Fibroblast of lung (primary cell): ENCODE measurements at regions not wholly inside any gene's neighbourhood (a gene's known extent, or its start where the extent isn't known, plus 50 kb on each side); places are given as distances from the start of the nearest gene placed in this dataset.
A peak's percentile ranks its signal among the peaks of the same experiment; 100 is the strongest.

Source experiments
- DNase-seq, 2 donors: peaks; one replicate each; pipeline versions ENCODE4 v3.0.0 to v3.0.0-alpha.2; 2010; ENCODE audit warnings: low read depth in 2 of 2
- H2AFZ ChIP-seq: 2 replicates; pipeline ENCODE4 v1.5.1; 2012; ENCODE audit warnings: low read length, control low read depth, inconsistent platforms
- H3K27ac ChIP-seq: 2 replicates; pipeline ENCODE4 v1.5.1; 2011; ENCODE audit warnings: low read length, control low read depth; ENCODE audit not compliant: insufficient read depth
- H3K27me3 ChIP-seq: 2 replicates; pipeline ENCODE4 v1.5.1; 2011; ENCODE audit warnings: mild to moderate bottlenecking, low read length; ENCODE audit not compliant: control insufficient read depth, insufficient read depth
- H3K36me3 ChIP-seq: 2 replicates; pipeline ENCODE4 v1.5.1; 2011; ENCODE audit warnings: low read length; ENCODE audit not compliant: control insufficient read depth, insufficient read depth
- H3K4me1 ChIP-seq: 2 replicates; pipeline ENCODE4 v1.5.1; 2011; ENCODE audit warnings: low read length; ENCODE audit not compliant: control insufficient read depth, insufficient read depth; ENCODE audit errors: extremely low read depth
- H3K4me2 ChIP-seq: 2 replicates; pipeline ENCODE4 v1.5.1; 2011; ENCODE audit warnings: low read length, control low read depth; ENCODE audit not compliant: insufficient read depth; ENCODE audit errors: extremely low read depth
- H3K4me3 ChIP-seq, 4 experiments: fragments of 200-600 bp in 1 of 4; sonication (generic) in 1 of 4; replicated peaks in 1 of 4; 2 replicates each; pipeline ENCODE4 v1.5.1; 2011 to 2016; ENCODE audit warnings: low read length in 4 of 4, low read depth in 3 of 4, mild to moderate bottlenecking in 3 of 4, control low read depth in 2 of 4, inconsistent platforms in 1 of 4, mixed read lengths in 1 of 4; ENCODE audit not compliant: insufficient read depth in 1 of 4; ENCODE audit errors: control extremely low read depth in 1 of 4
- H3K79me2 ChIP-seq: 2 replicates; pipeline ENCODE4 v1.5.1; 2012; ENCODE audit warnings: mild to moderate bottlenecking, low read length, inconsistent platforms; ENCODE audit not compliant: control insufficient read depth, insufficient read depth
- H3K9ac ChIP-seq: 2 replicates; pipeline ENCODE4 v1.5.1; 2011; ENCODE audit warnings: mild to moderate bottlenecking, low read length, control low read depth; ENCODE audit not compliant: insufficient read depth
- H3K9me3 ChIP-seq: 2 replicates; pipeline ENCODE4 v1.5.1; 2012; ENCODE audit warnings: low read depth, low read length; ENCODE audit not compliant: control insufficient read depth, insufficient read depth
- H4K20me1 ChIP-seq: 2 replicates; pipeline ENCODE4 v1.5.1; 2011; ENCODE audit warnings: low read length; ENCODE audit not compliant: control insufficient read depth, insufficient read depth; ENCODE audit errors: extremely low read depth
- EZH2 ChIP-seq: IDR thresholded peaks from 2 replicates; pipeline ENCODE4 v1.5.1; 2012; ENCODE audit warnings: low read length, control low read depth, mild to moderate bottlenecking; ENCODE audit errors: missing control alignments
- TF ChIP-seq, protein P1 (sequence below), 2 donors: IDR thresholded peaks in 1 of 2; conservative IDR thresholded peaks in 1 of 2; 1 replicate in 1 of 2; 2 replicates in 1 of 2; pipeline ENCODE4 v1.5.1; 2011 to 2012; ENCODE audit warnings: low read length in 2 of 2, control low read depth in 1 of 2, inconsistent platforms in 1 of 2, low read depth in 1 of 2, mild to moderate bottlenecking in 1 of 2

- Histone ChIP-seq H3K4me1 (no peaks in the 10 kb centered on the region), H4K20me1 (no peaks in the 10 kb centered on the region), H3K9me3 (no peaks in the 10 kb centered on the region), H2AFZ (no peak overlapping the region), H3K79me2 (no peaks in the 10 kb centered on the region), H3K27ac (no peak overlapping the region), H3K4me3 (no peak overlapping the region), H3K27me3 (no peaks in the 10 kb centered on the region), H3K4me2 (no peak overlapping the region), H3K9ac (no peak overlapping the region), H3K36me3 (no peaks in the 10 kb centered on the region)
- DNase-seq: no peak
- no peak for TF ChIP-seq EZH2
- TF ChIP-seq, protein P1, sequence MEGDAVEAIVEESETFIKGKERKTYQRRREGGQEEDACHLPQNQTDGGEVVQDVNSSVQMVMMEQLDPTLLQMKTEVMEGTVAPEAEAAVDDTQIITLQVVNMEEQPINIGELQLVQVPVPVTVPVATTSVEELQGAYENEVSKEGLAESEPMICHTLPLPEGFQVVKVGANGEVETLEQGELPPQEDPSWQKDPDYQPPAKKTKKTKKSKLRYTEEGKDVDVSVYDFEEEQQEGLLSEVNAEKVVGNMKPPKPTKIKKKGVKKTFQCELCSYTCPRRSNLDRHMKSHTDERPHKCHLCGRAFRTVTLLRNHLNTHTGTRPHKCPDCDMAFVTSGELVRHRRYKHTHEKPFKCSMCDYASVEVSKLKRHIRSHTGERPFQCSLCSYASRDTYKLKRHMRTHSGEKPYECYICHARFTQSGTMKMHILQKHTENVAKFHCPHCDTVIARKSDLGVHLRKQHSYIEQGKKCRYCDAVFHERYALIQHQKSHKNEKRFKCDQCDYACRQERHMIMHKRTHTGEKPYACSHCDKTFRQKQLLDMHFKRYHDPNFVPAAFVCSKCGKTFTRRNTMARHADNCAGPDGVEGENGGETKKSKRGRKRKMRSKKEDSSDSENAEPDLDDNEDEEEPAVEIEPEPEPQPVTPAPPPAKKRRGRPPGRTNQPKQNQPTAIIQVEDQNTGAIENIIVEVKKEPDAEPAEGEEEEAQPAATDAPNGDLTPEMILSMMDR (conservative IDR thresholded peaks at IDR 0.05 in 1 of 2, IDR thresholded peaks at IDR 0.05 in 1 of 2; ENCODE audit: low read depth in 1 of 2, low read length in 2 of 2): no peak
These were observed 204.6 kb upstream of the ALG10 start for GRCh38 chr12:33817713-33818112.

- Histone ChIP-seq H2AFZ (no peak overlapping the region), H3K4me2 (no peak overlapping the region), H3K9me3 (no peaks in the 10 kb centered on the region), H3K9ac (no peak overlapping the region), H3K27me3 (no peaks in the 10 kb centered on the region), H3K4me3 (no peak overlapping the region), H3K4me1 (no peaks in the 10 kb centered on the region), H3K27ac (no peak overlapping the region), H3K79me2 (no peaks in the 10 kb centered on the region), H4K20me1 (no peaks in the 10 kb centered on the region), H3K36me3 (no peaks in the 10 kb centered on the region)
- TF ChIP-seq EZH2: no peak
- TF ChIP-seq, protein P1 (conservative IDR thresholded peaks at IDR 0.05 in 1 of 2, IDR thresholded peaks at IDR 0.05 in 1 of 2; ENCODE audit: low read depth in 1 of 2, low read length in 2 of 2): no peak
- no peak for DNase-seq
These were observed 204.0 kb upstream of the ALG10 start for GRCh38 chr12:33818313-33818712.

DNA sequence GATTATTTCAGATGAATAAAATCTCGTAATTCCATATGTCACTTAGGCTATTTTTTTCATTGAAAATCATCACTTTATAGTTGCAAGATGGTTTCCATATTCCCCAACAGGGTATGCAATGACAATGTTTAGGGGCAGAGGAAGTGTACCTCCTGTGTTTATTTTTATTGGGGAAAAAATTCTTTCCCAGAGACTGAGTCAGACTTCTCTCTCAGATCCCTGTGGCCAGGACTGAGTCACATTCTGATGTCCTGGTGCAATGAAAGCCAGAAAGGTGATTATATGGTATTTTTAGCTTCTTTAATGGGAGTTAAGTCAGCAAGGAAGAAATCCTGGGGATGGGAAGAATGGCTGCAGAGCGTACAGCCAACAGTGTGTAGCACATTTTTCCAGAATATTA is 196.9 kb upstream of the ALG10 start:
- Histone ChIP-seq H3K4me1 (no peaks in the 10 kb centered on the region), H3K4me2 (no peak overlapping the region), H3K27me3 (no peaks in the 10 kb centered on the region), H3K36me3 (no peaks in the 10 kb centered on the region), H4K20me1 (no peaks in the 10 kb centered on the region), H3K79me2 (no peaks in the 10 kb centered on the region), H3K4me3 (no peak overlapping the region), H3K27ac (no peak overlapping the region), H3K9me3 (no peaks in the 10 kb centered on the region), H3K9ac (no peak overlapping the region), H2AFZ (no peak overlapping the region)
- TF ChIP-seq, protein P1 (conservative IDR thresholded peaks at IDR 0.05 in 1 of 2, IDR thresholded peaks at IDR 0.05 in 1 of 2; ENCODE audit: low read depth in 1 of 2, low read length in 2 of 2): no peak
- TF ChIP-seq EZH2: no peak
- peak in 1 of 2 donors; percentile 0 for DNase-seq
